ENCODE measurements at regions not wholly inside any gene's neighbourhood (a gene's known extent, or its start where the extent isn't known, plus 50 kb on each side); places are given as distances from the start of the nearest gene placed in this dataset.

DNA sequence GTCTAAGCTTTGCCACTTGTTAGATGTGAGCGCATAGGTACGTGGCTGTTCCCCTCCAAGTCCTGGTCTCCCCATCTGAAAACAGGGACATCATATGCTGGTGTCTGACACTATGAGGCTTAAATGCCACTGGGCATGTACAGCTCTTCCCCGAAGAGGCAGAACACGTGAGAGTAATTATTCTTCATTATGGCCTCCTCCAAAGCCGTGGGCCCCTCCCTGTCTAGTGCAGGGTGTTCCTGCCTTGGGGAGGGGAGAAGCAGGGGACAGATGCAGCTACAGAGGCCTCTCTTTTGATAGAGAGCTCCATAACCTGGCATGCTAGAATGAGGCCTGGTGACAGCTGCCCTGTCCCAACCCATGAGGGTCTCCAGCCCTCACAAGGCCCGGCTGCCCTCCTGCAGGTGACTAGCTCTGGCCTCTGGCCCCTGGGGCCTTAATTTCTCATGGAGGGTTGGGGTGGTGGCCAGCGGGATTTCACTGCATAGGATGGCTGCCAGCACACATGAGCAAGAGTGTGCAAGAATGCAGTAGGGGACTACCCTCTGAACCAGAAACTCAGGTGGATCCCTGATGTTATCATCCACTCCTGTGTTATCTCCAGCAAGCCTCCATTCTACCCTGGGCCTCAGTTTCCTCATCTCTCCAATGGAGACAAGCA is 334.6 kb downstream of the MN1 start:
- DNase-seq (no peak), ATAC-seq (ENCODE audit: insufficient read depth, low FRiP score) (no peak)
- peaks cover 0 to 16% (median 3%) of the 10 kb centered on the region in 4 donors for H3K9me3 ChIP-seq (ENCODE audit: control insufficient read depth in 4 of 4, insufficient read depth in 3 of 4, low read length in 3 of 4)
- 75 to 88% methylated on average over 7 of the region's 7 CpGs for WGBS, 2 donors
- TF ChIP-seq, protein P1, sequence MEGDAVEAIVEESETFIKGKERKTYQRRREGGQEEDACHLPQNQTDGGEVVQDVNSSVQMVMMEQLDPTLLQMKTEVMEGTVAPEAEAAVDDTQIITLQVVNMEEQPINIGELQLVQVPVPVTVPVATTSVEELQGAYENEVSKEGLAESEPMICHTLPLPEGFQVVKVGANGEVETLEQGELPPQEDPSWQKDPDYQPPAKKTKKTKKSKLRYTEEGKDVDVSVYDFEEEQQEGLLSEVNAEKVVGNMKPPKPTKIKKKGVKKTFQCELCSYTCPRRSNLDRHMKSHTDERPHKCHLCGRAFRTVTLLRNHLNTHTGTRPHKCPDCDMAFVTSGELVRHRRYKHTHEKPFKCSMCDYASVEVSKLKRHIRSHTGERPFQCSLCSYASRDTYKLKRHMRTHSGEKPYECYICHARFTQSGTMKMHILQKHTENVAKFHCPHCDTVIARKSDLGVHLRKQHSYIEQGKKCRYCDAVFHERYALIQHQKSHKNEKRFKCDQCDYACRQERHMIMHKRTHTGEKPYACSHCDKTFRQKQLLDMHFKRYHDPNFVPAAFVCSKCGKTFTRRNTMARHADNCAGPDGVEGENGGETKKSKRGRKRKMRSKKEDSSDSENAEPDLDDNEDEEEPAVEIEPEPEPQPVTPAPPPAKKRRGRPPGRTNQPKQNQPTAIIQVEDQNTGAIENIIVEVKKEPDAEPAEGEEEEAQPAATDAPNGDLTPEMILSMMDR (IDR thresholded peaks at IDR 0.05; ENCODE audit: control extremely low read depth, extremely low read depth) = no peak
- peaks cover 0 to 2% (median 2%) of the 10 kb centered on the region in 3 donors for H3K27me3 ChIP-seq (ENCODE audit: control insufficient read depth in 3 of 3, insufficient read depth in 3 of 3, low read length in 2 of 3)
- H3K9ac ChIP-seq (ENCODE audit: insufficient read depth in 1 of 2, low read length in 2 of 2) = no peak overlapping the region
- H3K4me3 ChIP-seq = no peak overlapping the region
- peaks cover 0 to 9% (median 0%) of the 10 kb centered on the region in 5 donors for H3K4me1 ChIP-seq (ENCODE audit: control insufficient read depth in 5 of 5, insufficient read depth in 5 of 5, low read length in 5 of 5)
- H3K36me3 ChIP-seq (ENCODE audit: control insufficient read depth in 4 of 4, insufficient read depth in 4 of 4, low read length in 4 of 4) = no peaks in the 10 kb centered on the region
- H3K27ac ChIP-seq (ENCODE audit: low read depth in 1 of 2, low read length in 1 of 2) = no peak overlapping the region

GRCh38 chr22:27467711-27468110 is 333.8 kb downstream of the MN1 start:
- Histone ChIP-seq H3K4me3 (no peak overlapping the region), H3K27me3 (ENCODE audit: control insufficient read depth in 3 of 3, insufficient read depth in 3 of 3, low read length in 2 of 3) (peaks cover 0 to 2% (median 2%) of the 10 kb centered on the region in 3 donors), H3K9me3 (ENCODE audit: control insufficient read depth in 4 of 4, insufficient read depth in 3 of 4, low read length in 3 of 4) (peaks cover 0 to 17% (median 3%) of the 10 kb centered on the region in 4 donors), H3K36me3 (ENCODE audit: control insufficient read depth in 4 of 4, insufficient read depth in 4 of 4, low read length in 4 of 4) (no peaks in the 10 kb centered on the region), H3K27ac (ENCODE audit: low read depth in 1 of 2, low read length in 1 of 2) (no peak overlapping the region), H3K4me1 (ENCODE audit: control insufficient read depth in 5 of 5, insufficient read depth in 5 of 5, low read length in 5 of 5) (peaks cover 0 to 9% (median 0%) of the 10 kb centered on the region in 5 donors), H3K9ac (ENCODE audit: insufficient read depth in 1 of 2, low read length in 2 of 2) (no peak overlapping the region)
- peak; percentile 49 to 84 (median 78) for DNase-seq
- WGBS, 2 donors = 69 to 90% methylated on average over 10 of the region's 10 CpGs
- ATAC-seq (ENCODE audit: insufficient read depth, low FRiP score) = no peak
- TF ChIP-seq, protein P1 (IDR thresholded peaks at IDR 0.05; ENCODE audit: control extremely low read depth, extremely low read depth) = no peak

DNA sequence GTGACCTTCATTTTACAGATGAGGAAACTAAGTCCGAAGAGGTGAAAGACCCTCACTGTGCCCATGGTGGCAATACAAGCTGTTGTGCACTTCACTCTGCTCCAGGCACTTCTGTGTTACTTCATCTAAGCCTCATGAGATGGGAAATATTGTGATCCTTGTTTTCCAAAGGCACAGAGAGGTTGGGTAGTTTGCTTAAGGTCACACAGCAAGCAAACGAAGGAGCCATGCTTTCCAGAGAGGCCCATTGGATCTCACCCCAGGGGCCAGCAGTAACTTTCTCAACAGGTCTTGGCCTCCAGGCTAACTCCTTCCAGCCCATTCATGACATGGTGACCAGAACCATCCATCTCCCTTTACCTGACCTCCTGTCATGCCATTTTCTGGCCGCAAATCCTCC is 332.8 kb downstream of the MN1 start:
- TF ChIP-seq, protein P1 (IDR thresholded peaks at IDR 0.05; ENCODE audit: control extremely low read depth, extremely low read depth) = no peak
- no peak for DNase-seq
- ATAC-seq (ENCODE audit: insufficient read depth, low FRiP score) = no peak
- no peak overlapping the region for H3K4me3 ChIP-seq
- peaks cover 0 to 12% (median under 1%) of the 10 kb centered on the region in 4 donors for H3K9me3 ChIP-seq (ENCODE audit: control insufficient read depth in 4 of 4, insufficient read depth in 3 of 4, low read length in 3 of 4)
- no peak overlapping the region for H3K9ac ChIP-seq (ENCODE audit: insufficient read depth in 1 of 2, low read length in 2 of 2)
- no peak overlapping the region for H3K27ac ChIP-seq (ENCODE audit: low read depth in 1 of 2, low read length in 1 of 2)
- no peaks in the 10 kb centered on the region for H3K36me3 ChIP-seq (ENCODE audit: control insufficient read depth in 4 of 4, insufficient read depth in 4 of 4, low read length in 4 of 4)
- WGBS, 2 donors = 62 to 93% methylated on average over 3 of the region's 3 CpGs
- peaks cover 0 to 2% (median 2%) of the 10 kb centered on the region in 3 donors for H3K27me3 ChIP-seq (ENCODE audit: control insufficient read depth in 3 of 3, insufficient read depth in 3 of 3, low read length in 2 of 3)
- H3K4me1 ChIP-seq (ENCODE audit: control insufficient read depth in 5 of 5, insufficient read depth in 5 of 5, low read length in 5 of 5) = peaks cover 0 to 9% (median 0%) of the 10 kb centered on the region in 5 donors

All from lung (tissue), 11 donors.